Upper lobe of left lung (tissue), 4 donors: ENCODE measurements at regions not wholly inside any gene's neighbourhood (a gene's known extent, or its start where the extent isn't known, plus 50 kb on each side); places are given as distances from the start of the nearest gene placed in this dataset.

Experiments used
- POLR2A ChIP-seq, 4 donors: fragments of 450-650 bp; IDR thresholded peaks; one replicate each; pipeline ENCODE4 v1.5.1; 2016 to 2017; ENCODE audit warnings: antibody characterized with exemption in 4 of 4, mild to moderate bottlenecking in 2 of 4
- TF ChIP-seq, protein P1 (sequence below), 6 experiments: fragments of 450-650 bp in 4 of 6; fragments of 200-600 bp in 2 of 6; sonication (generic) in 2 of 6; IDR thresholded peaks; one replicate each; pipeline ENCODE4 v1.5.1; 2016 to 2019; ENCODE audit warnings: antibody characterized with exemption in 6 of 6

DNA sequence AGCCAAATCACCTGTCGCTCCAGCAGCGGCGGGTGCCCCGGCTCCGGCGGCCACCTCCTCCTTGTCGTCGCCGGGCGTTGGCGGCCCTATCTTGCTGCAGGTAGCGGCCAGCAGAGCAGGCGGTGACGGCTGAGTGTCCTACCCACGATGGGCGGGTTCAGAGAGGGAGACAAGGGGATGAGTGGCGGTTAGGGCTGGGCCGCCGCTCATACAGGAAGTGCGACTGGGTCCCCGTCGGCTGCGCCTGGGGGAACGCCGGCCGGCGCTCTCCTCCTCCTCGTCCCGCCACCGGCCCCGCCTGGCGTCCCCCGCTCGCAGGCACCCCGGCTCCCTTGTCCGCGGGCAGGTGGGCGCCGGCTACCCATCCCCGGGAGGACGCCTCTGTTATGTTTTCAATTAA is 1692.0 kb downstream of the SLITRK5 start:
- no peak for TF ChIP-seq POLR2A (IDR thresholded peaks at IDR 0.05)
- TF ChIP-seq, protein P1, sequence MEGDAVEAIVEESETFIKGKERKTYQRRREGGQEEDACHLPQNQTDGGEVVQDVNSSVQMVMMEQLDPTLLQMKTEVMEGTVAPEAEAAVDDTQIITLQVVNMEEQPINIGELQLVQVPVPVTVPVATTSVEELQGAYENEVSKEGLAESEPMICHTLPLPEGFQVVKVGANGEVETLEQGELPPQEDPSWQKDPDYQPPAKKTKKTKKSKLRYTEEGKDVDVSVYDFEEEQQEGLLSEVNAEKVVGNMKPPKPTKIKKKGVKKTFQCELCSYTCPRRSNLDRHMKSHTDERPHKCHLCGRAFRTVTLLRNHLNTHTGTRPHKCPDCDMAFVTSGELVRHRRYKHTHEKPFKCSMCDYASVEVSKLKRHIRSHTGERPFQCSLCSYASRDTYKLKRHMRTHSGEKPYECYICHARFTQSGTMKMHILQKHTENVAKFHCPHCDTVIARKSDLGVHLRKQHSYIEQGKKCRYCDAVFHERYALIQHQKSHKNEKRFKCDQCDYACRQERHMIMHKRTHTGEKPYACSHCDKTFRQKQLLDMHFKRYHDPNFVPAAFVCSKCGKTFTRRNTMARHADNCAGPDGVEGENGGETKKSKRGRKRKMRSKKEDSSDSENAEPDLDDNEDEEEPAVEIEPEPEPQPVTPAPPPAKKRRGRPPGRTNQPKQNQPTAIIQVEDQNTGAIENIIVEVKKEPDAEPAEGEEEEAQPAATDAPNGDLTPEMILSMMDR (IDR thresholded peaks at IDR 0.05), result no peak
